H1 (cell line): ENCODE measurements at regions not wholly inside any gene's neighbourhood (a gene's known extent, or its start where the extent isn't known, plus 50 kb on each side); places are given as distances from the start of the nearest gene placed in this dataset.

Experiments
- KDM1A ChIP-seq: fragments of 200-600, 300-600 bp; sonication (generic); IDR thresholded peaks from 2 replicates; pipeline ENCODE4 v1.7.1; 2016; ENCODE audit warnings: mild to moderate bottlenecking, low read length, borderline replicate concordance
- POLR2AphosphoS5 ChIP-seq: IDR thresholded peaks from 2 replicates; pipeline ENCODE4 v1.6.1; 2011; ENCODE audit warnings: low read depth, low read length
- RXRA ChIP-seq: IDR thresholded peaks from 2 replicates; pipeline ENCODE4 v1.6.1; 2011; ENCODE audit warnings: low read depth, mild to moderate bottlenecking, low read length, moderate library complexity; ENCODE audit not compliant: insufficient read depth
- TF ChIP-seq, protein P1 (sequence below): IDR thresholded peaks from 2 replicates; pipeline ENCODE4 v1.6.1; 2011; ENCODE audit warnings: low read length, improper control_type of control experiment
- TF ChIP-seq, protein P2 (sequence below), 3 experiments: IDR thresholded peaks; 1 replicate in 2 of 3; 2 replicates in 1 of 3; pipeline versions ENCODE4 v1.5.1 to v1.6.1; 2011; ENCODE audit warnings: low read length in 3 of 3, mild to moderate bottlenecking in 3 of 3, inconsistent platforms in 2 of 3, low read depth in 1 of 3, moderate library complexity in 1 of 3; ENCODE audit not compliant: insufficient read depth in 1 of 3; ENCODE audit errors: control extremely low read depth in 1 of 3

DNA sequence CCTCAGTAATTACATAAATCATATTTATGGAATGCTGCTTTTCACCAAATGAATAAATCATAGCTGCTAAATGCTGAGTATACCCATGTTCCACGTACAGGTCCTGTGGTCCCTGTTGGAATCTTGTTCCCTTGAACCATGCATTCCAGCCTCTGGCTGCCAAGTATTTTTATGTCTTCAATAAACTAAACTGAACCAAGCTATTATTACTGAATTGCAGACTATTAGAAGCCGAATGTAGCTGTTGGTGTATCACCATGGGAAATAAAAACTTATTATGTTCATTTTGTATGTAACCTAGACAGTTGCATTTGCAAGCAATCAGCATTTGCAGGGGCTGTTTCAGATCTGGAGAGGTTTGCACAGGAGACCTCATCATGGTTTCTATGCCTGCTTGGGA lies 362.4 kb downstream of the ADCYAP1 start:
- TF ChIP-seq RXRA (no peak), POLR2AphosphoS5 (no peak), KDM1A (no peak)
- TF ChIP-seq, protein P1, sequence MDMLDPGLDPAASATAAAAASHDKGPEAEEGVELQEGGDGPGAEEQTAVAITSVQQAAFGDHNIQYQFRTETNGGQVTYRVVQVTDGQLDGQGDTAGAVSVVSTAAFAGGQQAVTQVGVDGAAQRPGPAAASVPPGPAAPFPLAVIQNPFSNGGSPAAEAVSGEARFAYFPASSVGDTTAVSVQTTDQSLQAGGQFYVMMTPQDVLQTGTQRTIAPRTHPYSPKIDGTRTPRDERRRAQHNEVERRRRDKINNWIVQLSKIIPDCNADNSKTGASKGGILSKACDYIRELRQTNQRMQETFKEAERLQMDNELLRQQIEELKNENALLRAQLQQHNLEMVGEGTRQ, result no peak
- TF ChIP-seq, protein P2, sequence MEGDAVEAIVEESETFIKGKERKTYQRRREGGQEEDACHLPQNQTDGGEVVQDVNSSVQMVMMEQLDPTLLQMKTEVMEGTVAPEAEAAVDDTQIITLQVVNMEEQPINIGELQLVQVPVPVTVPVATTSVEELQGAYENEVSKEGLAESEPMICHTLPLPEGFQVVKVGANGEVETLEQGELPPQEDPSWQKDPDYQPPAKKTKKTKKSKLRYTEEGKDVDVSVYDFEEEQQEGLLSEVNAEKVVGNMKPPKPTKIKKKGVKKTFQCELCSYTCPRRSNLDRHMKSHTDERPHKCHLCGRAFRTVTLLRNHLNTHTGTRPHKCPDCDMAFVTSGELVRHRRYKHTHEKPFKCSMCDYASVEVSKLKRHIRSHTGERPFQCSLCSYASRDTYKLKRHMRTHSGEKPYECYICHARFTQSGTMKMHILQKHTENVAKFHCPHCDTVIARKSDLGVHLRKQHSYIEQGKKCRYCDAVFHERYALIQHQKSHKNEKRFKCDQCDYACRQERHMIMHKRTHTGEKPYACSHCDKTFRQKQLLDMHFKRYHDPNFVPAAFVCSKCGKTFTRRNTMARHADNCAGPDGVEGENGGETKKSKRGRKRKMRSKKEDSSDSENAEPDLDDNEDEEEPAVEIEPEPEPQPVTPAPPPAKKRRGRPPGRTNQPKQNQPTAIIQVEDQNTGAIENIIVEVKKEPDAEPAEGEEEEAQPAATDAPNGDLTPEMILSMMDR (IDR thresholded peaks at IDR 0.05; ENCODE audit: control extremely low read depth in 1 of 3, insufficient read depth in 1 of 3, low read depth in 1 of 3, low read length in 3 of 3), result no peak
